ENCODE measurements at regions not wholly inside any gene's neighbourhood (a gene's known extent, or its start where the extent isn't known, plus 50 kb on each side); places are given as distances from the start of the nearest gene placed in this dataset.

DNA sequence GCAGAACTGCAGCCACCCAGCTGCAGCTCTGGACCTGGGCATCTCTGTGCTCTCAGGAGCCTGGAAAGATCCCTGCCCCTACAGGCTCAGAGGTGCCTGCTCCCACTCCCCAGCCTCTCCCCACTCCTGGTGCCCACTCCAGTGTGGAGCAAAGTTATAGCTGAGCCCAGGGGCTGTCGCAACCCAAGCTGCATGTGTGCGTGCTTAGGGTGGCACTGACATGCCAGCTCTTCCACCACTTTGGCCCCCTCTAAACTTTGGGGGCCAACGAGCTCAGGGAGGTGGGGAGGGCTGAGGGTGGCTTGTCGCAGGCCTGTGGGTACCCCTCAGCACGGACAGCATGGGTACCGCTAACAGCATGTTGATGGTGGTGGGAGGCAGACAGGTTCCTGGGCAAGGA is 126.3 kb upstream of the FHL2 start:
- H3K4me1 Mint-ChIP-seq: no peaks in the 10 kb centered on the region
- no peaks in the 10 kb centered on the region for H3K36me3 Mint-ChIP-seq
- no peak overlapping the region for H3K27ac Mint-ChIP-seq
- ChIA-PET POLR2A (no interaction called here), CTCF (interaction anchor here (1.1 kb wide), 1 partner anchor 121 kb away, joined by 3 read pairs; no protein-coding TSS in a partner anchor)
- TF ChIP-seq, protein P1, sequence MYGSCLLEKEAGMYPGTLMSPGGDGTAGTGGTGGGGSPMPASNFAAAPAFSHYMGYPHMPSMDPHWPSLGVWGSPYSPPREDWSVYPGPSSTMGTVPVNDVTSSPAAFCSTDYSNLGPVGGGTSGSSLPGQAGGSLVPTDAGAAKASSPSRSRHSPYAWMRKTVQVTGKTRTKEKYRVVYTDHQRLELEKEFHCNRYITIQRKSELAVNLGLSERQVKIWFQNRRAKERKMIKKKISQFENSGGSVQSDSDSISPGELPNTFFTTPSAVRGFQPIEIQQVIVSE (CRISPR knock-in tag; IDR thresholded peaks at IDR 0.05; ENCODE audit: borderline replicate concordance): no peak
- TF ChIP-seq TEAD1 (CRISPR knock-in tag; IDR thresholded peaks at IDR 0.05): no peak
- no peak overlapping the region for H3K4me3 Mint-ChIP-seq
- no peak for ATAC-seq
- DNase-seq (ENCODE audit: low spot score): no peak
- H3K27me3 Mint-ChIP-seq (ENCODE audit: low read depth): no peaks in the 10 kb centered on the region
- H3K9me3 Mint-ChIP-seq: peaks cover 5% of the 10 kb centered on the region; the same call in 1 of the 2 replicates

DNA sequence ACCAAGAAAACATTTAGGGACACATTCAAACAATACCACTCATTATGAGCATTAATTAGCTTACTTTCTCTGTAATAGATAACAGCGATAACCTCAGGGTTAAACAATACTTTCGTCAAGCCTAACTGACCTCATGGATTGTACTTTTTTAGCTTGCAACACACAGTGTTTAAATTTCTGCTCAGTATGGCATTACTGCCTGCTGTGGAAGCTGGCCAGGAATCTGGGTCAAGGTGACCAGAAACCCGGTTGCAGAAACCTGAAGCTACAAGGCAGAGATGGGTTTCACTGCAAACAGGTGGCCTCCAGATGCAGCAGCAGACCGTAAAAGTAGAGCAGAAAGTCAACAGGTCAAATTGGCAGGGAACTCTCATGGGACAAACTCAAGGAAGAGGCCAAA is 123.8 kb upstream of the FHL2 start:
- H3K27ac Mint-ChIP-seq: no peak overlapping the region
- POLR2A ChIA-PET: interaction anchor here (0.6 to 0.7 kb wide), 2 partner anchors 88 to 1069 kb away, joined by 5 to 7 read pairs; no protein-coding TSS in a partner anchor
- TF ChIP-seq RORB (CRISPR knock-in tag; IDR thresholded peaks at IDR 0.05) (no peak), OVOL2 (CRISPR knock-in tag; IDR thresholded peaks at IDR 0.05; ENCODE audit: borderline replicate concordance) (no peak), GTF2I (CRISPR knock-in tag; conservative IDR thresholded peaks at IDR 0.05) (no peak), MYBL2 (CRISPR knock-in tag; IDR thresholded peaks at IDR 0.05) (no peak), ZNF396 (CRISPR knock-in tag; IDR thresholded peaks at IDR 0.05; ENCODE audit: borderline replicate concordance) (no peak), MXD4 (CRISPR knock-in tag; IDR thresholded peaks at IDR 0.05; ENCODE audit: borderline replicate concordance) (no peak), ZNF121 (CRISPR knock-in tag; IDR thresholded peaks at IDR 0.05) (no peak)
- TF ChIP-seq, protein P2, sequence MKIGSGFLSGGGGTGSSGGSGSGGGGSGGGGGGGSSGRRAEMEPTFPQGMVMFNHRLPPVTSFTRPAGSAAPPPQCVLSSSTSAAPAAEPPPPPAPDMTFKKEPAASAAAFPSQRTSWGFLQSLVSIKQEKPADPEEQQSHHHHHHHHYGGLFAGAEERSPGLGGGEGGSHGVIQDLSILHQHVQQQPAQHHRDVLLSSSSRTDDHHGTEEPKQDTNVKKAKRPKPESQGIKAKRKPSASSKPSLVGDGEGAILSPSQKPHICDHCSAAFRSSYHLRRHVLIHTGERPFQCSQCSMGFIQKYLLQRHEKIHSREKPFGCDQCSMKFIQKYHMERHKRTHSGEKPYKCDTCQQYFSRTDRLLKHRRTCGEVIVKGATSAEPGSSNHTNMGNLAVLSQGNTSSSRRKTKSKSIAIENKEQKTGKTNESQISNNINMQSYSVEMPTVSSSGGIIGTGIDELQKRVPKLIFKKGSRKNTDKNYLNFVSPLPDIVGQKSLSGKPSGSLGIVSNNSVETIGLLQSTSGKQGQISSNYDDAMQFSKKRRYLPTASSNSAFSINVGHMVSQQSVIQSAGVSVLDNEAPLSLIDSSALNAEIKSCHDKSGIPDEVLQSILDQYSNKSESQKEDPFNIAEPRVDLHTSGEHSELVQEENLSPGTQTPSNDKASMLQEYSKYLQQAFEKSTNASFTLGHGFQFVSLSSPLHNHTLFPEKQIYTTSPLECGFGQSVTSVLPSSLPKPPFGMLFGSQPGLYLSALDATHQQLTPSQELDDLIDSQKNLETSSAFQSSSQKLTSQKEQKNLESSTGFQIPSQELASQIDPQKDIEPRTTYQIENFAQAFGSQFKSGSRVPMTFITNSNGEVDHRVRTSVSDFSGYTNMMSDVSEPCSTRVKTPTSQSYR (CRISPR knock-in tag; IDR thresholded peaks at IDR 0.05): no peak
- TF ChIP-seq, protein P3, sequence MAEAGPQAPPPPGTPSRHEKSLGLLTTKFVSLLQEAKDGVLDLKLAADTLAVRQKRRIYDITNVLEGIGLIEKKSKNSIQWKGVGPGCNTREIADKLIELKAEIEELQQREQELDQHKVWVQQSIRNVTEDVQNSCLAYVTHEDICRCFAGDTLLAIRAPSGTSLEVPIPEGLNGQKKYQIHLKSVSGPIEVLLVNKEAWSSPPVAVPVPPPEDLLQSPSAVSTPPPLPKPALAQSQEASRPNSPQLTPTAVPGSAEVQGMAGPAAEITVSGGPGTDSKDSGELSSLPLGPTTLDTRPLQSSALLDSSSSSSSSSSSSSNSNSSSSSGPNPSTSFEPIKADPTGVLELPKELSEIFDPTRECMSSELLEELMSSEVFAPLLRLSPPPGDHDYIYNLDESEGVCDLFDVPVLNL (CRISPR knock-in tag; IDR thresholded peaks at IDR 0.05; ENCODE audit: borderline replicate concordance, low read depth): no peak
- TF ChIP-seq, protein P4, sequence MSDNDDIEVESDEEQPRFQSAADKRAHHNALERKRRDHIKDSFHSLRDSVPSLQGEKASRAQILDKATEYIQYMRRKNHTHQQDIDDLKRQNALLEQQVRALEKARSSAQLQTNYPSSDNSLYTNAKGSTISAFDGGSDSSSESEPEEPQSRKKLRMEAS (CRISPR knock-in tag; IDR thresholded peaks at IDR 0.05): no peak
- TF ChIP-seq, protein P5, sequence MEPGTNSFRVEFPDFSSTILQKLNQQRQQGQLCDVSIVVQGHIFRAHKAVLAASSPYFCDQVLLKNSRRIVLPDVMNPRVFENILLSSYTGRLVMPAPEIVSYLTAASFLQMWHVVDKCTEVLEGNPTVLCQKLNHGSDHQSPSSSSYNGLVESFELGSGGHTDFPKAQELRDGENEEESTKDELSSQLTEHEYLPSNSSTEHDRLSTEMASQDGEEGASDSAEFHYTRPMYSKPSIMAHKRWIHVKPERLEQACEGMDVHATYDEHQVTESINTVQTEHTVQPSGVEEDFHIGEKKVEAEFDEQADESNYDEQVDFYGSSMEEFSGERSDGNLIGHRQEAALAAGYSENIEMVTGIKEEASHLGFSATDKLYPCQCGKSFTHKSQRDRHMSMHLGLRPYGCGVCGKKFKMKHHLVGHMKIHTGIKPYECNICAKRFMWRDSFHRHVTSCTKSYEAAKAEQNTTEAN (CRISPR knock-in tag; IDR thresholded peaks at IDR 0.05): no peak
- TF ChIP-seq, protein P6, sequence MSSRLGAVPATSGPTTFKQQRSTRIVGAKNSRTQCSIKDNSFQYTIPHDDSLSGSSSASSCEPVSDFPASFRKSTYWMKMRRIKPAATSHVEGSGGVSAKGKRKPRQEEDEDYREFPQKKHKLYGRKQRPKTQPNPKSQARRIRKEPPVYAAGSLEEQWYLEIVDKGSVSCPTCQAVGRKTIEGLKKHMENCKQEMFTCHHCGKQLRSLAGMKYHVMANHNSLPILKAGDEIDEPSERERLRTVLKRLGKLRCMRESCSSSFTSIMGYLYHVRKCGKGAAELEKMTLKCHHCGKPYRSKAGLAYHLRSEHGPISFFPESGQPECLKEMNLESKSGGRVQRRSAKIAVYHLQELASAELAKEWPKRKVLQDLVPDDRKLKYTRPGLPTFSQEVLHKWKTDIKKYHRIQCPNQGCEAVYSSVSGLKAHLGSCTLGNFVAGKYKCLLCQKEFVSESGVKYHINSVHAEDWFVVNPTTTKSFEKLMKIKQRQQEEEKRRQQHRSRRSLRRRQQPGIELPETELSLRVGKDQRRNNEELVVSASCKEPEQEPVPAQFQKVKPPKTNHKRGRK (CRISPR knock-in tag; IDR thresholded peaks at IDR 0.05; ENCODE audit: borderline replicate concordance): no peak
- TF ChIP-seq, protein P7, sequence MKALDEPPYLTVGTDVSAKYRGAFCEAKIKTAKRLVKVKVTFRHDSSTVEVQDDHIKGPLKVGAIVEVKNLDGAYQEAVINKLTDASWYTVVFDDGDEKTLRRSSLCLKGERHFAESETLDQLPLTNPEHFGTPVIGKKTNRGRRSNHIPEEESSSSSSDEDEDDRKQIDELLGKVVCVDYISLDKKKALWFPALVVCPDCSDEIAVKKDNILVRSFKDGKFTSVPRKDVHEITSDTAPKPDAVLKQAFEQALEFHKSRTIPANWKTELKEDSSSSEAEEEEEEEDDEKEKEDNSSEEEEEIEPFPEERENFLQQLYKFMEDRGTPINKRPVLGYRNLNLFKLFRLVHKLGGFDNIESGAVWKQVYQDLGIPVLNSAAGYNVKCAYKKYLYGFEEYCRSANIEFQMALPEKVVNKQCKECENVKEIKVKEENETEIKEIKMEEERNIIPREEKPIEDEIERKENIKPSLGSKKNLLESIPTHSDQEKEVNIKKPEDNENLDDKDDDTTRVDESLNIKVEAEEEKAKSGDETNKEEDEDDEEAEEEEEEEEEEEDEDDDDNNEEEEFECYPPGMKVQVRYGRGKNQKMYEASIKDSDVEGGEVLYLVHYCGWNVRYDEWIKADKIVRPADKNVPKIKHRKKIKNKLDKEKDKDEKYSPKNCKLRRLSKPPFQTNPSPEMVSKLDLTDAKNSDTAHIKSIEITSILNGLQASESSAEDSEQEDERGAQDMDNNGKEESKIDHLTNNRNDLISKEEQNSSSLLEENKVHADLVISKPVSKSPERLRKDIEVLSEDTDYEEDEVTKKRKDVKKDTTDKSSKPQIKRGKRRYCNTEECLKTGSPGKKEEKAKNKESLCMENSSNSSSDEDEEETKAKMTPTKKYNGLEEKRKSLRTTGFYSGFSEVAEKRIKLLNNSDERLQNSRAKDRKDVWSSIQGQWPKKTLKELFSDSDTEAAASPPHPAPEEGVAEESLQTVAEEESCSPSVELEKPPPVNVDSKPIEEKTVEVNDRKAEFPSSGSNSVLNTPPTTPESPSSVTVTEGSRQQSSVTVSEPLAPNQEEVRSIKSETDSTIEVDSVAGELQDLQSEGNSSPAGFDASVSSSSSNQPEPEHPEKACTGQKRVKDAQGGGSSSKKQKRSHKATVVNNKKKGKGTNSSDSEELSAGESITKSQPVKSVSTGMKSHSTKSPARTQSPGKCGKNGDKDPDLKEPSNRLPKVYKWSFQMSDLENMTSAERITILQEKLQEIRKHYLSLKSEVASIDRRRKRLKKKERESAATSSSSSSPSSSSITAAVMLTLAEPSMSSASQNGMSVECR (CRISPR knock-in tag; IDR thresholded peaks at IDR 0.05; ENCODE audit: borderline replicate concordance): no peak
- TF ChIP-seq, protein P8, sequence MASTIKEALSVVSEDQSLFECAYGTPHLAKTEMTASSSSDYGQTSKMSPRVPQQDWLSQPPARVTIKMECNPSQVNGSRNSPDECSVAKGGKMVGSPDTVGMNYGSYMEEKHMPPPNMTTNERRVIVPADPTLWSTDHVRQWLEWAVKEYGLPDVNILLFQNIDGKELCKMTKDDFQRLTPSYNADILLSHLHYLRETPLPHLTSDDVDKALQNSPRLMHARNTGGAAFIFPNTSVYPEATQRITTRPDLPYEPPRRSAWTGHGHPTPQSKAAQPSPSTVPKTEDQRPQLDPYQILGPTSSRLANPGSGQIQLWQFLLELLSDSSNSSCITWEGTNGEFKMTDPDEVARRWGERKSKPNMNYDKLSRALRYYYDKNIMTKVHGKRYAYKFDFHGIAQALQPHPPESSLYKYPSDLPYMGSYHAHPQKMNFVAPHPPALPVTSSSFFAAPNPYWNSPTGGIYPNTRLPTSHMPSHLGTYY (CRISPR knock-in tag; IDR thresholded peaks at IDR 0.05): no peak
- TF ChIP-seq, protein P9, sequence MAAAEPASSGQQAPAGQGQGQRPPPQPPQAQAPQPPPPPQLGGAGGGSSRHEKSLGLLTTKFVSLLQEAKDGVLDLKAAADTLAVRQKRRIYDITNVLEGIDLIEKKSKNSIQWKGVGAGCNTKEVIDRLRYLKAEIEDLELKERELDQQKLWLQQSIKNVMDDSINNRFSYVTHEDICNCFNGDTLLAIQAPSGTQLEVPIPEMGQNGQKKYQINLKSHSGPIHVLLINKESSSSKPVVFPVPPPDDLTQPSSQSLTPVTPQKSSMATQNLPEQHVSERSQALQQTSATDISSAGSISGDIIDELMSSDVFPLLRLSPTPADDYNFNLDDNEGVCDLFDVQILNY (CRISPR knock-in tag; IDR thresholded peaks at IDR 0.05): no peak
- TF ChIP-seq, protein P10, sequence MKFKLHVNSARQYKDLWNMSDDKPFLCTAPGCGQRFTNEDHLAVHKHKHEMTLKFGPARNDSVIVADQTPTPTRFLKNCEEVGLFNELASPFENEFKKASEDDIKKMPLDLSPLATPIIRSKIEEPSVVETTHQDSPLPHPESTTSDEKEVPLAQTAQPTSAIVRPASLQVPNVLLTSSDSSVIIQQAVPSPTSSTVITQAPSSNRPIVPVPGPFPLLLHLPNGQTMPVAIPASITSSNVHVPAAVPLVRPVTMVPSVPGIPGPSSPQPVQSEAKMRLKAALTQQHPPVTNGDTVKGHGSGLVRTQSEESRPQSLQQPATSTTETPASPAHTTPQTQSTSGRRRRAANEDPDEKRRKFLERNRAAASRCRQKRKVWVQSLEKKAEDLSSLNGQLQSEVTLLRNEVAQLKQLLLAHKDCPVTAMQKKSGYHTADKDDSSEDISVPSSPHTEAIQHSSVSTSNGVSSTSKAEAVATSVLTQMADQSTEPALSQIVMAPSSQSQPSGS (CRISPR knock-in tag; IDR thresholded peaks at IDR 0.05; ENCODE audit: borderline replicate concordance, low read depth): no peak

More for the DNA sequence above, 123.8 kb upstream of the FHL2 start:
- DNase-seq (ENCODE audit: low spot score) (no peak), ATAC-seq (no peak)
- Mint-ChIP-seq H3K36me3 (no peaks in the 10 kb centered on the region), H3K27me3 (ENCODE audit: low read depth) (no peaks in the 10 kb centered on the region), H3K9me3 (peaks cover 5% of the 10 kb centered on the region; the same call in 1 of the 2 replicates), H3K4me1 (no peaks in the 10 kb centered on the region), H3K4me3 (no peak overlapping the region)
- CTCF ChIA-PET: interaction anchor here (0.7 kb wide), 1 partner anchor 195 kb away, joined by 3 read pairs; no protein-coding TSS in a partner anchor

Data from WTC11 (cell line).